IPS DF 4.7 (cell line): ENCODE measurements at regions not wholly inside any gene's neighbourhood (a gene's known extent, or its start where the extent isn't known, plus 50 kb on each side); places are given as distances from the start of the nearest gene placed in this dataset.

Source experiments
- DNase-seq: peaks from one replicate; pipeline ENCODE4 v3.0.0-alpha.2; 2013; ENCODE audit warnings: low spot score; ENCODE audit errors: extremely low read depth

DNA sequence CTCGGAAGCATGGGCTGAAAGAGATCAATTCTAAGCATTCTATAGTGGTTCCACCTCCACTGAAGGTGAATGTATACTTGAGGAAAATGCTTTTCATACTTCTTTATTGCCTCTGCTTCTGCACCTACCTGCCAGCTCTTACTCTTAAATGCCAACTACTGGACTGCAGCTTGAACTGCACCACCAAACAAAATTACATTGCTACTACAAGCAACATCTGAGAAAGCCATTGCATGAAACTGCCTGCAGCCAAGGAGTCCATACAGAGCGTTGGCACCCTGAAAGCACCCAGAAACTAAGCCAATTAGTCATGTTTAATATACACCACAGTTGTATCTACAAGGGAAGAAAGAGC lies 440.9 kb downstream of the BTBD3 start:
- DNase-seq, result no peak

DNA sequence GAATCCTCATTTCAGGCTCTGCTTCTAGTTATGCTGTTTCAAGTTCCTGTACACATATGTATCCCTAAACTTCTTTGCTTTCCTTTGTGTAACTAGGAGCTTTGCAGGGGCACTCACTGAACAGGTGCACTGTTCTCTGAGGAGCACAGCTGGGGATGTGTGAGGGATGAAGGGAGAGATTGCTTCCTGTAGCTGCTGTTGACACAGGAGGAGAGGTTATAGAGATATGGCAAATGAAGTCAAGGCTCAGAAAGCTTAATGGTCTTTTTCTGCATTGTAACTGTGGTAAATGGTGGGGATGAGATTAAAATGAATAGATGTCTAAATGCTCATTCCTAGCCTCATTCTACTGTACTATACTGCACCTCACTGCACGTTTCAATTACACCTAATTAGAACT lies 454.3 kb downstream of the BTBD3 start:
- DNase-seq, result no peak

DNA sequence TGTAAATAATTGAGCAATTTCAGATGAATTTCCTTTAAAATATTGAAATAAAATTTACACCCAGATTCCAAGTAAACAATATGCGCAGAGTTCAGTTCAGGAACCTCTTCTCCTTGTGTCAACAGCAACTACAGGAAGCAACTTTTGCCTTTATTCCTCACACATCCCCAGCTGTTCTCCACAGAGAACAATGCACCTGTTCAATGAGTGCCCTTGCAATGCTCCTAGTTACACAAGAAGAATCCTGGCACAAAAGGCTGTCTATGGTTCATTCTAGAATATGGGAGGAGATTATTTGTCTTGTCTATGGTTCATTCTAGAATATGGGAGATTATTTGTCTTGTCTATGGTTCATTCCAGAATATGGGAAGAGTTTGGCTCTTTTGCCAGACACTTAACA lies 454.9 kb downstream of the BTBD3 start:
- DNase-seq, result no peak

DNA sequence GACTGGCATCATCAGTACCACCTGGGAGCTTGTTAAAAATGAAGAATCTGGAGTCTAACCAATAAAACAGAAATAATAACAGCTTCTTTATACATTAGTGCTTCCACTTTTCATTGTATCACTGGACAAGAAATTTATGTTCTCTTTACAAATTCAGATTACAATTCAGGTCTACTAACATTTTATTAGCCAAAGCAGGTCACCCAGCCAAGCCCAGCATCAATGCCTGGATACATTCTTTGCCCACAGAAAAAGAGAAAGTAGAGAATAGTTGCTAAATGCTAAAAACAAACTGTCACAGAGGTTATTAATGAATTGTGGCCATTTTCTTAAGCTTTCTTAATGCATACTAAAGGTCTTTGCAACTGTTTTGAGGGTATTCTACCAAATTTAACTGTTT lies 458.3 kb downstream of the BTBD3 start:
- no peak for DNase-seq

DNA sequence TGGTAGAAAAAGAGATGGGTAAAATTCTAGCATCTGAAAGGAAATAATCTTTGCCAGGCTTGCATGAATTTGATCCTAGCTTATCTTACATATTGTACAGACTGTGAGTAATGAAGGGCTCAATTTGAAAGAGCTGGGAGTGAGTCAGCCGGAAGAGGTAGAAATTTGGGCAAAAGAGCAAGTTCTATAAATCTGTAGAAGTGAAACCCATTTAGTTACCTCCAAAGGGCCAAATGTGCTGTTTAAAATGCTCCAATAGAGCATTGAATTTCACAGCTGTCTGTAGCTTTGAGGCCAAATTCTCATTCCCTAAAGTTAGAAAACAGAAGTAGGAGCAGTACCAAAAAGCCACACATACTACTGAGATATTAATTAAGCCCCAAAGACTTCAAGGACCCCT lies 466.1 kb downstream of the BTBD3 start:
- no peak for DNase-seq

DNA sequence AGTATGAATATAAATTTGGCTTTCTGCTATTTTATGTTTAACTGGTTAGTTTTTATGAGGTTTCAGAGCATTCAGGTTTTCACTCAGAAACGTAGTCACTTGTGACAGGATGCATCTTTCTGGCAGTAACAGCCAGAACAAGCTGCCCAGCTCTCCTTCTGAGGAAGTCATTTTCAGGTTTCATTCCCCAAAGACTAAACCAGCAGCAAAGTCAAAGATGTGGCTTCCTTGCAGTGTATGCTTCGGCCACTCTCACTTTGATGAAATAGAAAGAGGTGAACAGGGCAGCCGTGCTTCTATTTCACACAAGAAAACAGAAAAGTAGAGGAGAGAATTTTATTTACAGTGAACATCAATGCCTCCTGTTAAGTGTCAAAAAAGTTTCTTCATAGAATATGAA lies 469.1 kb downstream of the BTBD3 start:
- DNase-seq, result no peak

DNA sequence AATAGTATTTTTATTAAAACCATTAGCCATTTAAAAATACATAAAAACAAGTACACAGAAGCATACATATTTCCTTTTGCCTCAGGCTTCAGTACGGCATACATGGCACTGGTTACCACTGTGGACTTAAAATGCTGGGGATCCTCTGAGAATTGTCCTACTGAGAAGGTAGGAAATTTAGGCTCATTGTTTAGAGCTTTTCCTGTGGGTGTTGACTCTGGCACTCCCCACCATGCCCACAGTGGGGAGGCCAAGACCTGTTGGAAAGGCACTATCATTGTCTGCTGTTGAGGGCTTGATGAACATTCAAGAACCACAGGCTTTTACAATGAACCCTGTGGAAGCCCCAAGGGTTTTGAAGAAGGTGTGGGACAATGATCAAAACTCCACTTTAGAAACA lies 473.4 kb downstream of the BTBD3 start:
- no peak for DNase-seq

DNA sequence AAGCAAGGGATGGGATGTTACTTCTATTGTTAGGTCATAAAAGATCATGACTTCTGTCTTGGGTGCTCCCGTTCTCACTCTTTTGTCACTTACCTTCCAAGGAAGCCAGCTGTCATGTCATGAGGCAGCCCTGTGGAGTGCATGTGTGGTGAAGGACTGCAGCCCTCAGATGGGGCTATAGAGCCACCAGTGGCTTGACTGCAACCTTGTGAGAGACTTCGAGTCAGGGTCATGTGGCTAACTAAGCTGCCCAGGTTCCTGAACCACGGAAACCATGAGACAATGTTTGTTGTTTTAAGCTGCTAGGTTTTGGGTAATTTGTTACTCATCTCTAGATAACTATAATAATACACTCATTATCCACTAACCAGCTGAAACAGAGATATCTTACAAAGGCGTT lies 477.1 kb downstream of the BTBD3 start:
- DNase-seq, result no peak

DNA sequence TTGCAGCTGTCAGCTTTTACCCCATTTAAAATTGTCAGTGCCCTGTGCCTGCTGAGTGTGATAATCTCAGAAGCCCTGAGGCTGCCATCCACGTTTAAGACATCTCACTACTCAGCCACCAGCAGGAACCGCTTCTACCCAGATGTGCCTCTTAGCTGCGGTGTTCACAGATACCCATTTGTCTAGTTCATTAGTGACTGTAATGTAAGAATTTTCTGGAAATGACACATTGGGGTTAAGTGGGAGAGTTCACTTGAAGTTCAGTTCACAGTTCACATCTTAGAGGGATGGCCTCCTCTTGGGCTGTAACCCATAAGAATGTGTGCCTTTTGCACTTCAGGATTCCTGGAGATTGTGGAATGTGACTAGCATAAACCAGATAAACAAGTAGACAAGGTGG lies 477.7 kb downstream of the BTBD3 start:
- no peak for DNase-seq

DNA sequence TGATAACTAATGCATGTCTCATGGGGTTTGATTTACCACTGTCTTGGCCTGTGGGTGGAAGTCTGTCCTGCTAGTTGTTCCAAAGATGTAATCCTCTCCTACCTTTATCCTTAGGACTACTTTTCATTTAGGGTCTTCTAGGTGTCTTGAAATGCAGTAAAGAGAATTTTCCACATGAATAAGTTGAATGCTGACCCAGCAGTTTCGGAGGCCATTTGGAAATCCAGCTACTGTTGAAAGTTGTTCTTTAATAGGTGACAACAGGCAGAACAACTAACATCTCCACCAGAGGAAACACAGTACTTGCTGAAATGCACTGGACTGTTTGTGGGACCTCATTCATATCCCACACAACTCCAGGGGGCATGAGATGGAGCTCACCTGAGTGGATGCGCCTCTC lies 478.1 kb downstream of the BTBD3 start:
- no peak for DNase-seq

DNA sequence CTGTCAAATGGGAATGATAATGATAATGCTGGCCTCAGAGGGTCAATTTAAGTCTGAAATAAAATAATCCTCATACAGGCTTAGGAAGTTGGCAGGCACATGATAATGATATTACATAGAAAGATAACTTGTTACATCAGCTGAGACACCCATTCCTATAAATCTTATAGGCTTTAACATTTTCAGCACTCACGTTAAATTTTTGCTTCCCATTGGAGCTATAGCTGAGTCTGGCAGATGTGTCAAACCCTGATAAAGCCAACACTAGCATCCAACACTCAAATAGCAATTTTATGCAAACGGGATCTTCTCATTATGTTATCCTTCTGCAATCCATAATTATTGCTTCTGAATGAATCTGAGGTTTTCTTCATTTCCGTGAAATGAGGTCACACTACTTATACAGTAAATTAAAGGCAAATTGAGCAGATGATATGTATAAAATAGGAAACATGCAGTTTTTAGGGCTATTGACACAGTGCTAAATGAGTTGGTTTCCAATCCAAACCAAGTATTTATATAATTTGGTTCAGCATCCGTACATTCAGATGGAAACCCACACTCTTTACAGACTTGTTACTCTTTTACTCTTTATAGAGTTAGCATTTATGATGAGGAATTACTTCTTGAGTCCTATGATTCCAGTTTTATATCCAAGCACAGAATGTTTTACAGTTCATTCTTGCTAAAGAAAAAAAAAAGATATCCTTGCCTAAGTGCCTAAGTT lies 481.6 kb downstream of the BTBD3 start:
- no peak for DNase-seq

DNA sequence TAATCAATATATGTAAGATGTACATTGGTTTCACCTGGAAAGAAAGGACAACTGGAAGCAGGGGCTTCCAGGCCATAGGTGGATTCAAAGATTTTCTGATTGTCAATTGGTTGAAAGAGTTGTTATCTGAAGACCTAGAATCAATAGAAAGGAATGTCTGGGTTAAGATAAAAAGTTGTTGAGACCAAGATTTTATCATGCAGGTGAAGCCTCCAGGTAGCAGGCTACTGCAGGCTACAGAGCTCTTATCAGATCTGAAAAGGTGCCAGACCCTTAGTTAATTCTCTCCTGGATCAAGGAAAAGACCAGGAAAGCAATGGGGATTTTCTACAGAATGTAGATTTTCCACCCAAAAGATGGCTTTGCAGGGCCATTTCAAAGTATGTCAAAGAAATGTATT lies 487.2 kb downstream of the BTBD3 start:
- DNase-seq, result no peak

DNA sequence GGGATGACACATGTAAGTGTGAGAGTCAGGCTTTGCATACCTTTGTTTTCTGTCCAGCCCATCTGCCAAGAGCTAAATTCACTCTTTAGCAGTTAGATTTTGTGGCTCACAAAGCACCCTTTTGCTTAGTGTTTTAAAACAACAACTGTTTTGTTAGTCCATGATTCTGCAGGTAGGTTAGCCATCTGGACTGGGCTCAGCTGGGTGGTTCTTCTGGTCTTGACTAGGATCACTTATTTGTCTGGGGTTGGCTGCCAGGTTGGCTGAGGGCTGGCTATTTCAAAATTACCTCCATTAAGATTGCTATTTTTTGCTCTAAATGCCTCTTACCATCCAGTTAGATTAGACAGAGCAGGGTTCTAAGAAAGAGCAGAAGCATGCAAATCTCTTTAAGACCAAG lies 489.3 kb downstream of the BTBD3 start:
- no peak for DNase-seq

DNA sequence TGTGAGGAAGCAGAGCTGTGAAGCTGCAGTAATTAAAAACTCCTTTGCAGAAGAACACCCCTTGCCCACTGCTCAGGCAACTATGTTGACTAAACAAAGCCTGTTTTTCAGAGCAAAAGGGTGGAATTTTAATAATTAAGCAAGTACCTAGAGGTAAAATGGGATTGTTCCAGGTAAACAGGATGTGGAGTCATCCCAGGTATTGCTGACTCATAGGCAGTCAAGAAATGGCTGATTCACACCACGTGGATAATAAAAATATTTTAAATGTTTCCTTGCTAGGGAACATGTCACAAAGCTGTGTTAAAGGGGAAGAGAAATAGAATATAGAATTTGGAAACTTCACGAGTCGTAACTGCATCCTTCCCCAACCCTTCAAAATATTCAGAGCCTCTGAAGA lies 491.8 kb downstream of the BTBD3 start:
- DNase-seq, result no peak

DNA sequence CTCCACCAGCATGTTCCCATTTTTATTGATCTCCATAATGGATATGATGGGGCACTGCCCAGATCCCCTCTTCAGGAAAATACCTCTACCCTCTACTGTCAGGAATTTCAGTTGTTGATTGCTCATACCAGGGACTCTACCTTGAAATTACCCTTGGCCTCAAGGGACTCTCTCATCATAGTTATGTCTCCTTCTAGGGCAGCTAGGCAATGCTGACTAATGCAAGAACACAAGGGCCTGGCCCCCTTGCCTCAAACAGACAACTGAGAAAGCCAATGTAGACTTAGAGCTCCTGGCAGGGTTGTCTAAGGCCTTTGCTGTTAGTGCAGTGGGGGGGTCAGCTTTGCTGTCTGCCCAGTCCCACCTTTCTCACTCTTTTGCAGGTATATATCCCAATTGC lies 493.1 kb downstream of the BTBD3 start:
- DNase-seq, result no peak

DNA sequence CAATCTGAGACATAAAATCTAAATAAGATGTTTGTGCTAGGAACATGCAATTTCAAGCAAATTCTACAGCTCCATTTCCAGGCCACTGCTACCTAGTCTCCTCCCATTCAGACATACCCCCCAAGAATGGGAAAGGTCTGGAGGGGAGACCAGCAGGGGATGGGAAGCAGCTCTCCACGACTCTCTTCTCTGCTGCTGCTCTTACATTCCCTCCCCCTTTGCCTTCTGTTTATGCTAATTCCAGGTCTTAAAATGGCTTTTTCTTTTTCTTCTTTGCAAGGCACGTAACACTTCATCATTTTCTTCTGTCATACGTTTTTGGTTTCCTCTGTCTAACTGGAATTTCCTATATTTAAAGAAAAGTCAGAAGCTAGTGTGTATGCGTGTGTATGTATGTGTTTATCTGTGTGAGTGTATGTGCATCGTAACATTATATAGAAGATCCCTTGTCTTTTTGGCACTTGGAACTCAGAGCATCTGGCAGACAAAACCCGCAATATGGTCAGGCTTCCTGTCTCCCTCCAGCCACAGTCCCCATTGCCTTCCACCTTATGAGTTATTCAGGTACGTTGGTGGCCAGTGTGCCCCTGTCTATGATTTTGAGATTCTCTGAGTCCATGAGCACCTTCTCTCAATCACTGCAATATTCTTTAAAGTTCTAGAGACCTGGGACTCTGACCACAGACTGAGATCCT lies 493.7 kb downstream of the BTBD3 start:
- DNase-seq, result no peak

DNA sequence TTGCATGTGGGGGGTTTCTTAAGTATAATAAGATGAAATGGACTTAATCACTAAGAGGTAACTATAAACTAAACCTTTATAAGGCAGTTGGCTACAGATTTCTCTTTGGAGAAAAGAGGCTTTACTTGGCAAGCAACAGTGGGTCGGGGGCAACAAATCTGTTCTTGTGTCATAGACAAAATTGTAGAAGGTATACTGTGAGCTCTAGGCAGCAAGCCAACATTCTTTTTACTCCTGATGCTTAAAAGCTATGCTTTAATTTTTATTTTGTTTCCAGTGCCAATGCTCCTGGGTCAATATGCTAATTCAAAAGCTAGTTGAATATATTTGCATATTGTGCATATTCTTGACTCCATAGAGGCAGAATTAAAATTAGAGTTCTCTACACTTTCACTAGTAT lies 495.4 kb downstream of the BTBD3 start:
- DNase-seq, result no peak

DNA sequence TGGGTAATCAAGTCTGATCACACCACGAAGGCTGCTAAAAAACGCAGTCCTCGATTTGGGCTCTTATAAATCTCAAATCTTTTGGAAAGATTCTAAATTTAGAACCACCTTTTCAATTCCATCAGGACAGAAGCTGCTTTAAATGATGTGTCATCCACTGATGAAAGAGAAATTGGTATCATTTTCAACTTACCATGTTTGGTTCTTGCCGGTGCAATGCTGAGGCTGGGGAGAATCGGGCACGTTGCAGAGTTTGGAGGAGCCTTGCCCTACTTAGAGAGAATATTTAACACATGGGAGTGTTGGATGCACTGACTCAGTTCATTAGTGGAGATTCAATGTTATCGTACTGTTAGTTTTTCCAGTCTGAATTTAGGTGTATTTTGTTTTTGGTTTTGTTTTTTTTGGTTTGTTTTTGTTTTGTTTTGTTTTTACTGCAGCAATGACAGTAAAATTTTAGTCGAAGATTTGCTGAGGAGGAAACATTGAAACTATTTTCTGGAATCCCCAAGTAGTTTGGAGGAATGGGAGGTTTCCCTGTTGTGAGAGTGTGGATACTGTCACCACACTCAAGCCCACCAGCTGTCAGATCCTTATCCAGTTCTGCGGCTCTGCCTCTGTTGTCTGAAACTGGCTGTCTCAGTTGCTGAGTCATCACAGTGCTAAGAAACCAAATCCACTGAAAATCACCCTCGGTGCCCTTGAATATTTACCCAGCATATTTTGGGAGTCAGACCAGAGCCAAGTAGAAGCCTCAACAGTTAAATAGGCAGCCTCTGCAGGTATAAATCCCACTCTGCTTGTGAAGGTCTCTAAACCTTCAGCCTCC lies 497.0 kb downstream of the BTBD3 start:
- no peak for DNase-seq

DNA sequence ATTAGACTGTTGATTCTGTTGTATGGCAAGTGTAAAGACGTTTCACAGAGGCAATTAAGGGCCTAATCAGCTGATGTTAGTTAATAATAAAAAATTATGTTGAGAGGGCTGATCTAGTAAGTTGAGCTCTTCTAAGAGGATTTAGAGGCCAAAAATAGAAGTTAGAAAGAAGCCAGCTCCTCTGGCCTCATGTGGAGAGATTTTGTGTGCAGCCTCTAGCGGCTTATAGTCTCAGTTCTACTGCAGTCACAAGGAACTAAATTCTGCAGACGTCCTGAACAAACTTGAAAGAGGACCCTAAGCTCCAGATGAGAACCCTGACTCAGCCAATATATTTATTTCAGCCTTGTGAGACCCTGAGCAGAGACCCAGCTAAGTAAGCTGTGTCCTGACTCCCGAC lies 498.6 kb downstream of the BTBD3 start:
- DNase-seq, result no peak

DNA sequence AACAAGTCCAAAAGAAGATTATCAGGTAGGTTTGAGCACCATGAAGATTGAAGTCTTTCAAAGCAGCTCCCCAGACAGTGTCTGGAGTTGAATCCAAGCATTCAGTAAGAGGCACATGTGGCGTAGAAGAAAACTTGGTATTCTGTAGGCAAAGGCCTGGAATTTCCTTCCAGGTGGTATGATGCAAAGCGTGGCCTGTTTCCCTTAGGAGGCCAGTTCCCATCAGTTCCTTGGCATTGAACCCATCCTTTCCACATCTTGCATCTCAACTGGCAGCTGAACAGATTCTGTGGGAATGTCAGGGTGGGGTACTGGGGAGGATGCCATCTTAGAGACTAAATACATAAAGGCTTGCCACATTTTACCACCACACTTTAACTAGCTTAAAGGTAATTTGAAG lies 516.0 kb downstream of the BTBD3 start:
- DNase-seq, result no peak

DNA sequence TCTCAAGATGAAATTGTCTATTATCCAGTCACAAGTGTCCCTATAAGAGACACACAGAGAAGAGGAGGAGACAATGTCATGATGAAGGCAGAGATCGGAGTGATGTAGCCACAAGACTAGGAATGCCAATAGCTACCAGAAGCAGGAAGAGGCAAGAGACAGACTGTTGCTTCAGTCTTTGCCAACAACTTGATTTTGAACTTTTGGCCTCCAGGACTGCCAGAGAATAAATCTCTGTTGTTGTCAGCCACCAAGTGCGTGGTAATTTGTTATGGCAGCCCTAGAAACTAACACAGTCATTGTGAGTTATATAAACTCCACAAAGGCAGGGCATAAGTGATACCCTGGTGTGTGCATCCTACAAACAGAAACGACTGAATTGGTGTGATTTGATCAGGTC lies 517.0 kb downstream of the BTBD3 start:
- DNase-seq, result no peak

DNA sequence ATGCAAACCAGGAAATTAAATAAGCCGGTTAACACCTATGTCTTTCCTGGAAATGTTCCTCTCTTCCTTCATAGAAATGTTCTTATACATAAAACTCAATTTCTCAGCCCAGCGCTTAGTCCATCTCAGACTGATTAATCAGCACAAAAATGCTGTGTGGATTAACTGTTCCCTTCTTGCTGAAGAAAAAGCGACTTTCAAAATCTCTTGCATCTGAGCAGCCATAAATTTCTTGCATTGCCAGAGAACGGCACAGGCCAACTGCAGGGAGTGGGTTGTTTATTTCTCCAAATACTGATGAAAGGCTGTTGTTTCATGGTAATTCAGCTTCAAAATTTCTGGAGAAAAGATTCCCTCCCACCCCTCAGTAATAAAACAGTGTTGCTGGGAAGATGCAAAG lies 517.6 kb downstream of the BTBD3 start:
- no peak for DNase-seq

DNA sequence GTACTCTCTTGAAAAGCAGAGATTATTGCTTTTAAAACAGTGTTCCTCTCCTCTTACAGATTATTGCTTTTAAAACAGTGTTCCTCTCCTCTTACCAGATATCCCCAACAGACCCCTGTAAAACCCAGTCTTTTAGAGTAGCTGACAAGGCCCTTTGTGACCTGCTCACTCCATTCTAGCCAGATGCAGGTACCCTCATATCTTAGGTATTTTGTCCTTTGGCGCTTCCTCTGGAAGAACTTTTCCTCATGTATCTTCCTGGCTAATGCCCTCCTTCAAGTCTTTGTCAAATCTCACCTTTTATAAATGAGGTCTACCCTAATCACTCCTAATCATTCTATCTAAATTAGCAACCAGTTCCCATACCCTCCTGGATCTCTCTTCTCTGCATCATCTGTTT lies 536.0 kb downstream of the BTBD3 start:
- DNase-seq, result no peak
